G401 (cell line): ENCODE measurements at regions not wholly inside any gene's neighbourhood (a gene's known extent, or its start where the extent isn't known, plus 50 kb on each side); places are given as distances from the start of the nearest gene placed in this dataset.

Source experiments
- DNase-seq: peaks from one replicate; pipeline ENCODE4 v3.0.0-alpha.2; 2015; ENCODE audit warnings: low spot score
- in situ Hi-C: cut with HindIII; loops from 2 replicates; pipeline ENCODE4 v1.10.0; 2016; ENCODE audit warnings: low sequenced_read_pairs, mixed read lengths

DNA sequence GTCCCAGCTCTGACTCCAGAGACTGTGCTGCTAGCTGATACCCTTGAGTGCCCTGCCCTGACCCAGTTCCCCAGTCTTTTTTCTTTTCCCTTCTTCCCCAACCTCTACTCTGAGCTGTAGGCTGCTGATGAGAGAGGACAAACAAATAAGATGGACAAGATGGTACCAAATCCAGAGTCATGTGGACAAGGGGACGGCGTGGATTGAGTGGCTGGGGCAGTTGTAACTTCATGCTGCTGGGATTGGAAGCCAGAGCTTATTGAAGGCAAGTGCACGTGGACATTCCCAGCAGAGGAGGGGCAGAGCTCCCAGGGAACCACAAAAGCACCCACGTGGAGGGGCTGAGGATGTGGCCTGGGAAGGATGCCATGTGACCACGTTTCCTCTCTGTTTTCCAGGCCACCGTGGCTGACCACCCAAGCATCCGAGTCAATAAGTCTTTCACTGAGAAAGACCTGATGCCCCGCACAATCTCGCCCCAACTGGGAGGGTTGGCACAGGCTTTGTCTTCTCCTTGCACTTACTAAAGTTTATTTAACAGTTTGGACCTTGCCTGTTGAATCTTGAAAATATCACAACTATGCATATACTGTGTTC lies 323.3 kb upstream of the ZNF507 start:
- in situ Hi-C loops: no loop called here
- DNase-seq: no peak

DNA sequence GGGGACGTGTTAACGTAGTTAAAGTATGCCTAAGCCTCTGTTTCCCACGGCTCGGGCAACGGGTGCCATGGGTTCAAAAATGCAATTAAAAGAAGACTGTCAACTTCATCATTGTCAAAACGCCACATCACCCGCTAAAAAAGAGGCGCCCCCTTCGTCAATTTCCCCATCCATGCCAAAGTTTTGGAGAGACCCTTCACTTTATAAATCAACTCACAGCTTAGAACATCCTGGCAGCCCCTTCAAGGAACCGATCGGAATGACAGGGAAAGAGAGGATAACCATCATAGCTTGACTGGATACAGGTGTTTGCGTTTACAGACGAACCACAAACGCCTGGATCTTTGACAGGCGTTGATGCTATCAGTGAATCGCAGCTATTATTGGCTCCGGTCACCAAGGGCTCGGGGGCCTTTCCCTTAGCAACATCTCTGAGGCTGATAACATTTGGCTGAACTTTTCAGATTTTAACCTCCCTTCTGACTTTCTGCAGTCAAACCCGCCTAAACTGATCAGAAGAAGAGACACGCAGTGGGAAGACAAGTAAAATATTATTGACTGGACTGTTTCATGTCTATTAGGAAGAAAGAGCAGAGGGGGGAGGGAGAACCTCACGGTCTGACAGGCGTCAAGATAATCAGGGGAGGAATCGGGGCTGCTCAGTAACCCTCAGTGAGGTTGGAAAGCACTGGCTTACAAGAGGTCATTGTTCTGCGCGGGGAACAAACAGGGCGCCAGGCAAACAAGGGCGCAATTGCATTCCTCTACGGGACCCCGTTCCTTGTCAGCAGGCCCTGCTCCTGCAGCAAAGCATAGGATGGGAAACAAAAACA lies 322.5 kb upstream of the ZNF507 start:
- no peak for DNase-seq
- in situ Hi-C loops: no loop called here

DNA sequence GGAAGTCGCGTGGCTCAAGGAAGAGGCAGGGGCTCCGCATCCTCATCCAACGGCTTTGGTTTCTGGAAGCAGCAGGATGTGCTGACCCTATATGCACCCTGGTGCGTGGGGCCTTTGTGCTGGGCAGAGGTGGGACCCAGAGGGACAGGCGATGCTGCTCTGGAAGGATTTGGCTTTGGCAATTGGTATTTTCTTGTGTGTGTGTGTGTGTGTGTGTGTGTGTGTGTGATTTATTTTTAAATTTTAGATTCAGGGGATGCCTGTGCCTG lies 321.9 kb upstream of the ZNF507 start:
- no peak for DNase-seq
- in situ Hi-C loops: no loop called here

GRCh38 chr19:32029235-32029634 lies 316.2 kb upstream of the ZNF507 start:
- no peak for DNase-seq
- in situ Hi-C loops: no loop called here

DNA sequence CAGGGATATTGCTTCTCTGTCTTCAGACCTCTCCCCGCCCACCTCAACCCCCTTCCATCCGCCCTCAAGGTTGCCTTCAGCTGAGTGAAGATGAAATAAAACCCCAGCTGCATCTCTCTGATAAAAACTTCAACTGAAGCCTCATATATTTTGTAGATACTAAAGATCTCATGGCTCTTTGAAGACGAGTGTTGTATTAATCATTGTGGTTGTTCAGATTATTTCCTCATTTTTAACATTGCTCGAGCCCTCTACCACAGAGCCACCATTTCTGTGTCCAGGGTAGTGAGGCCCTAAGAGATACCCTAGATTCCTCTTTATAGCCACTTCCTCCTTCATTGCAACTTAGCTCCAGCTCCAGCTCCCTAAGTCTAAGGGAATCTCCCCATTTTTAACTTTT lies 312.8 kb upstream of the ZNF507 start:
- no peak for DNase-seq
- in situ Hi-C loops: no loop called here

GRCh38 chr19:32035626-32036025 lies 309.8 kb upstream of the ZNF507 start:
- no peak for DNase-seq
- in situ Hi-C loops: no loop called here

DNA sequence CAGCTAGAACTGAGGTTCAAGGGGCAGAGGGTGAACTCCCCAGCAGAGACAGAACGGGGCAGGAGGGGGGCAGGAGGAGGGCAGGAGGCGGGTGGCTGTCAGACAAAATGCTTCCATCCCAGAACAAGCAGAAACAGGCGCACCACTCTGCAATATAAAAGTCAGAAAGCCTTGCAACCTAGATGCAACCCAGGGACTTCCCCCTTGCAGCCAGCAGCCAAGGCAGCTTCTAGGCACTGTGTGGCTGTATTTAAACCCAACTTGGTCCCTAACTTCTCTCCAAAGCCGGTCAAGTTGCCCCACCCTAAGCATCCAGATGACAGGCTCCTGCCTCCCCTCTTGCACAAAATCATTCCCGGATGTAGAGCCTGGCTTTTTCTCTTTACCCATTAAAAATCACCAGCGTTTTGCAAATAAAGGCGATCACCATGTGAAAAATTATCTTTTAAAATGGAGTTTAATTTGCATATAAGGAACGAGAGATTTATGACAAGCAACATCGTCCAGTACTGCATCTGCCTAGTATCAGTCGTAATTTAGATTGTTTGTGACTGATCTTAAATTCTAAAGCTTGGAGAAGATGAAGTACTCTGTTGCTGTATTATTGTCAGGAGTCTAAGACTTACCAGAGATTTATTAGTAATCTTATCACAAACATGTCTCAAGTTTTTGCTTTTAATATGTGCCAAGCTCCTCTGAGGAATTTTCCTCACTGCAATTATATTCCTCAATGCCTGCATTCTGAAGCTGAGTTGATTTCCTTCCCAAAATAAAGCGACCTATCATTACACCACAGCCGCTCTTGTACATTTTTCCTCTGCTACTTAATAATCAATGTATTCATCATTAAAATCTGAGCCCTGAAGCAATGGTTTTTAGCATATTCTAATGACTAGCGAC lies 307.1 kb upstream of the ZNF507 start:
- DNase-seq: no peak
- in situ Hi-C loops: no loop called here

GRCh38 chr19:32038961-32039360 lies 306.4 kb upstream of the ZNF507 start:
- DNase-seq: no peak
- in situ Hi-C loops: no loop called here

- in situ Hi-C loops: no loop called here
- DNase-seq: no peak
These were observed 306.0 kb upstream of the ZNF507 start for GRCh38 chr19:32039440-32039839.

DNA sequence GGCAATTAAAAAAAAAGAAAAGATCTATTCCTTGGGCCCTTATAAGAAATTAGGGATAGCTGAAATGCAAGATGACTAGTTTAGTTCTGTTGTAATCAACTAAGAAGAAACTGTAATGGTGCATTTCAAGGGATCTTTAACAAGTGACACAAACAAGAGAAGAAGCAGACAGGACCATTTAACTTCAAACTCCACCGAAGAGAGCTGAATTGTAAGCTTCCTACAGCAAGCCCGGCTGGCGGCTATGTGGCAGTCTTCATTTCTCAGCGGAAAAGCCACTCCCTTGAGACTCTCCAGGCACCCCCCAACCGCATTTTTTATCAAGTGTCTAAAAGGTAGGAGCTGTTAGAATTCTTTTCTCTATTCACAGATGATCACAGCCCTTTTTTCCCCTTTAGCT lies 305.2 kb upstream of the ZNF507 start:
- in situ Hi-C loops: no loop called here
- DNase-seq: no peak

DNA sequence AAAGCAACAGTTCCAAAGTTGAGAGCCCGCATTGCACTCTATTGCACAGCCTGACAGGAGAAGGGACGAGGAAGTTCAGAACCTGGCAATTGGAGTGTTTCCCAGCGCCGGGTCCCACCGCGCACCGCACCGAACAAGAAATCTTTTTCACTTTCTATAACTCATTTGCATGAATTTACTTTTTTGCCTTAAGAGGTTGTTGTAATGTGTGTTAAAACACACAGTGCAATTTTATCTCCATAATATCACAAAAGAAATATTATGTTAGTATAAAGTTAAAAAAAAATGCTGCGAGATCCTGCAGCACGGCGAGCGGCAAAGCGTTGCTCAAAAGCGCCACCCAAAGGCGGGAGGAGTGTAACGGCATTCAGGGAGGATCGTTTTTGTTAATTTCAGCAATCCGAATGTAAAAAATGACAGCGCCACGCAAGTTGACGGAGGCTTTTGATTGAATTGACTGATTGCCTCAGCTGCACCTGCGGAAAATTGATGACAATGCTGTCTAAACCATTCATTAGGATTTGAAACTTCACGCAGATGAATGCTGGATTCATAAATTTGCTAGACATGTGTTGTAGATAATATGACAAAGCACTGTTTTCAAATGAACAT lies 303.6 kb upstream of the ZNF507 start:
- in situ Hi-C loops: no loop called here
- DNase-seq: peak; percentile 3

GRCh38 chr19:32047788-32048187 lies 297.6 kb upstream of the ZNF507 start:
- DNase-seq: no peak
- in situ Hi-C loops: no loop called here

GRCh38 chr19:32053376-32053775 lies 292.0 kb upstream of the ZNF507 start:
- in situ Hi-C loops: no loop called here
- no peak for DNase-seq

DNA sequence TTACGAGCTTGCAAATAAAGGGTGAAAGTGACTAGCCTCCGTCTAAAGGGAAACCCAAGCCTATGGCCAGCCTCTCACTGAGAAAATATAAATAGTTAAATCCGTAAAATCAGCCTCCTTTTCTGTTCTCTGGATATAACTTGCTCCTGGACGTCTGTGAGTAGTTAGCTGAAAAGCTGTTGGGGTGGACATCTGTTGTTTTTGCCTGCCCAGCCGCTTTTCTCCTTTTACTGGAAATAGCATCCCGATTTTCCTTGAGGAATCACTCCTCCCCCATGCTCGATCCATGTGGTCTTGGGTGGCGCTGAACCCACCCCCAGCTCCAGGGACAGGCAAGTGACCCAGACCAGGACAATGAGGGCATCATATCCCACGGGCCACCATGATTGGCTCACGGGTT lies 291.5 kb upstream of the ZNF507 start:
- no peak for DNase-seq
- in situ Hi-C loops: no loop called here

GRCh38 chr19:32058131-32058530 lies 287.3 kb upstream of the ZNF507 start:
- DNase-seq: no peak
- in situ Hi-C loops: no loop called here

- in situ Hi-C loops: no loop called here
- DNase-seq: no peak
These were observed 284.1 kb upstream of the ZNF507 start for GRCh38 chr19:32061315-32061714.

DNA sequence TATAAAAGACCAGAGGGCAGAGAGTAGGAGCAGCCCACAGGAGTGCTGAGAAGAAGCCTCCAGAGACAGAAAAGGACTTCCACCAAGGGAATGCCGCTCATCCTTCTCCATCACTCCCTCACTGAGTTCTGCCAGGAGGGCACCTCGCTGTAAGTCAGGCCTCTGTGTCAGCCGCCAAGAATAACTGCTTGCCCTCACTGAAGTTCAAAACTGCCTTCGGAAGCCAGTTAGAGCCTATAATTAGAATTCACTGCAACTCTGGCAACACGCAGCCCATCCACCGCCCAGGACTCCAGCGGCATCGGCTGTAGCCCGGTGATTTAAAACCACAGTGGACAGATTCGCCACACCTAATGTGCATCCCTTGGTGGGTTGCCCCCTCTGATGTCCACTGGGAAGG lies 281.8 kb upstream of the ZNF507 start:
- in situ Hi-C loops: no loop called here
- DNase-seq: no peak

- no peak for DNase-seq
- in situ Hi-C loops: no loop called here
These were observed 279.4 kb upstream of the ZNF507 start for GRCh38 chr19:32066056-32066455.

GRCh38 chr19:32067685-32068084 lies 277.7 kb upstream of the ZNF507 start:
- in situ Hi-C loops: no loop called here
- DNase-seq: no peak

GRCh38 chr19:32068793-32069192 lies 276.6 kb upstream of the ZNF507 start:
- in situ Hi-C loops: no loop called here

More at GRCh38 chr19:32068793-32069192, 276.6 kb upstream of the ZNF507 start:
- DNase-seq: no peak
